SK-N-SH treated with all-trans-retinoic acid at 6 μM for 48 hours (cell line): ENCODE measurements at regions not wholly inside any gene's neighbourhood (a gene's known extent, or its start where the extent isn't known, plus 50 kb on each side); places are given as distances from the start of the nearest gene placed in this dataset.
"Not testable (repeated sequence)": the region's sequence is repeated elsewhere in the genome, so short reads cannot be mapped to it uniquely, and the experiment has no call there.

Source experiments
- ATAC-seq: fragments of 200-7000 bp; cut with Tn5 transposase; 3 replicates; pipeline ENCODE4 v1.9.1; 2020; ENCODE audit warnings: mild to moderate bottlenecking, moderate library complexity
- ARNTL ChIP-seq: fragments of 450-650 bp; formaldehyde crosslinking; IDR thresholded peaks from 2 replicates; pipeline ENCODE4 v1.5.0; 2020; ENCODE audit warnings: low read depth, mild to moderate bottlenecking, moderate library complexity, borderline replicate concordance
- CREB5 ChIP-seq: fragments of 250-450 bp; sonication (Bioruptor Pico); IDR thresholded peaks from 2 replicates; pipeline ENCODE4 v1.5.1; 2020; ENCODE audit warnings: low read depth, mild to moderate bottlenecking, moderate library complexity
- ISL1 ChIP-seq: fragments of 250-450 bp; sonication (Bioruptor Pico); IDR thresholded peaks from 2 replicates; pipeline ENCODE4 v2.1.2; 2022; ENCODE audit warnings: mild to moderate bottlenecking, moderate library complexity
- OSR1 ChIP-seq: fragments of 250-450 bp; sonication (Bioruptor Pico); IDR thresholded peaks from 2 replicates; pipeline ENCODE4 v1.8.0; 2022; ENCODE audit warnings: moderate library complexity, mild to moderate bottlenecking, inconsistent platforms
- POU6F1 ChIP-seq: fragments of 250-450 bp; sonication (Bioruptor Pico); IDR thresholded peaks from 2 replicates; pipeline ENCODE4 v1.8.0; 2021; ENCODE audit warnings: low read depth, mild to moderate bottlenecking, moderate library complexity, borderline replicate concordance
- PPARA ChIP-seq: fragments of 250-450 bp; sonication (Bioruptor Pico); IDR thresholded peaks from 2 replicates; pipeline ENCODE4 v1.5.0; 2020; ENCODE audit warnings: mild to moderate bottlenecking, borderline replicate concordance
- RARB ChIP-seq: fragments of 250-450 bp; sonication (Bioruptor Pico); IDR thresholded peaks from 2 replicates; pipeline ENCODE4 v1.8.0; 2021; ENCODE audit warnings: mild to moderate bottlenecking, moderate library complexity
- SNAI2 ChIP-seq: fragments of 250-450 bp; sonication (Bioruptor Pico); IDR thresholded peaks from 2 replicates; pipeline ENCODE4 v1.5.0; 2020; ENCODE audit warnings: mild to moderate bottlenecking, moderate library complexity
- TOX ChIP-seq: fragments of 250-450 bp; sonication (Bioruptor Pico); IDR thresholded peaks from 2 replicates; pipeline ENCODE4 v1.8.0; 2021; ENCODE audit warnings: mild to moderate bottlenecking, moderate library complexity, borderline replicate concordance
- TSHZ2 ChIP-seq: fragments of 250-450 bp; sonication (Bioruptor Pico); IDR thresholded peaks from 2 replicates; pipeline ENCODE4 v1.5.0; 2020; ENCODE audit warnings: mild to moderate bottlenecking, moderate library complexity
- ZC3H10 ChIP-seq: fragments of 250-450 bp; sonication (Bioruptor Pico); IDR thresholded peaks from 2 replicates; pipeline ENCODE4 v1.5.1; 2021; ENCODE audit warnings: mild to moderate bottlenecking, moderate library complexity
- ZFP3 ChIP-seq: fragments of 250-450 bp; sonication (Bioruptor Pico); IDR thresholded peaks from 2 replicates; pipeline ENCODE4 v1.5.0; 2020; ENCODE audit warnings: mild to moderate bottlenecking, moderate library complexity
- ZFP30 ChIP-seq: fragments of 450-650 bp; formaldehyde crosslinking; IDR thresholded peaks from 2 replicates; pipeline ENCODE4 v1.5.0; 2022; ENCODE audit warnings: mild to moderate bottlenecking, moderate library complexity
- ZNF565 ChIP-seq: fragments of 450-650 bp; formaldehyde crosslinking; conservative IDR thresholded peaks from 2 replicates; pipeline ENCODE4 v1.5.0; 2020; ENCODE audit warnings: low read depth, mild to moderate bottlenecking, moderate library complexity
- ZNF70 ChIP-seq: fragments of 450-650 bp; formaldehyde crosslinking; IDR thresholded peaks from 2 replicates; pipeline ENCODE4 v1.5.0; 2020; ENCODE audit warnings: mild to moderate bottlenecking, moderate library complexity
- ZNF8 ChIP-seq: fragments of 450-650 bp; formaldehyde crosslinking; IDR thresholded peaks from 2 replicates; pipeline ENCODE4 v1.5.0; 2020; ENCODE audit warnings: mild to moderate bottlenecking, moderate library complexity
- TF ChIP-seq, protein P1 (sequence below): fragments of 250-450 bp; sonication (Bioruptor Pico); IDR thresholded peaks from 2 replicates; pipeline ENCODE4 v1.8.0; 2020; ENCODE audit warnings: mild to moderate bottlenecking, moderate library complexity, borderline replicate concordance

DNA sequence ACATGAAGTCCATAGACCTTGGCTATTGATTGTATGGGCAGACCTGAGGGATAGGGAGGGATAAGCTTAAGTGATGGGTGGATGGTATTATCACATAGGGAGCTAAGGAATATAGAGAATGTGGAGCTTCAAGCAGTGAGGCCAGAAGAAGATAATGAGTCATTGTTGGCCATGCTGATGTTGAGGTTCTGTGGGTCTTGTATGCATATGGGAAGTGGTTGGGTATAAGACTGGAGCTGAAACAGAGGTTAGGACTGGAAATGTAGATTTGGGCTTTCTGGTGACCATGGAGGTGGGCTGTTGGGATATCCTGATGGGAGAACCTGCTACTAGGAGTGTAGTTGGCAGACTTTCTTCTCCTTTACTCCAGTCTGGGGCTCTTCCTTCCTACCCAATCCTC is 73.7 kb upstream of the TSC22D1 start:
- no peak for ATAC-seq
- TF ChIP-seq POU6F1 (no peak), ZFP30 (CRISPR knock-in tag) (no peak), ZNF70 (CRISPR knock-in tag) (no peak), PPARA (no peak), TSHZ2 (CRISPR knock-in tag) (no peak)
- TF ChIP-seq, protein P1, sequence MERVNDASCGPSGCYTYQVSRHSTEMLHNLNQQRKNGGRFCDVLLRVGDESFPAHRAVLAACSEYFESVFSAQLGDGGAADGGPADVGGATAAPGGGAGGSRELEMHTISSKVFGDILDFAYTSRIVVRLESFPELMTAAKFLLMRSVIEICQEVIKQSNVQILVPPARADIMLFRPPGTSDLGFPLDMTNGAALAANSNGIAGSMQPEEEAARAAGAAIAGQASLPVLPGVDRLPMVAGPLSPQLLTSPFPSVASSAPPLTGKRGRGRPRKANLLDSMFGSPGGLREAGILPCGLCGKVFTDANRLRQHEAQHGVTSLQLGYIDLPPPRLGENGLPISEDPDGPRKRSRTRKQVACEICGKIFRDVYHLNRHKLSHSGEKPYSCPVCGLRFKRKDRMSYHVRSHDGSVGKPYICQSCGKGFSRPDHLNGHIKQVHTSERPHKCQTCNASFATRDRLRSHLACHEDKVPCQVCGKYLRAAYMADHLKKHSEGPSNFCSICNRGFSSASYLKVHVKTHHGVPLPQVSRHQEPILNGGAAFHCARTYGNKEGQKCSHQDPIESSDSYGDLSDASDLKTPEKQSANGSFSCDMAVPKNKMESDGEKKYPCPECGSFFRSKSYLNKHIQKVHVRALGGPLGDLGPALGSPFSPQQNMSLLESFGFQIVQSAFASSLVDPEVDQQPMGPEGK (CRISPR knock-in tag), result no peak

DNA sequence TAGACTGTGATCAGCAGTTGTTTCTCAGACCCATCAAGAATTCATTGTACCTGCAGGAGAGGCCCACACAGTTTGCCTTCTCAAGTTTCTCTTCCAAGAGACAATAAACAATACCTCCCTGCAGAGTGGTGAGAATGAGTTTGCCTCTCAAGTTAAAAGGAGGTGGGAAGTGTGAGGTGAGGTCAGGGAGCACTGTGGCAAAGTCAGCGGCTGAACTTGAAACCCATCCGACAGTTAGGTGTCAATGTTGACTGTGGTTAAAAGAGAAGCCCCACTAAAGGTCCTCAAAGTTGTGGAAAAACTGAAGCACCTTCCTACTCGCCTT is 72.9 kb upstream of the TSC22D1 start:
- no peak for TF ChIP-seq RARB (CRISPR knock-in tag)
- TF ChIP-seq ZC3H10, result no peak
- no peak for TF ChIP-seq SNAI2 (CRISPR knock-in tag)
- ATAC-seq, result no peak

DNA sequence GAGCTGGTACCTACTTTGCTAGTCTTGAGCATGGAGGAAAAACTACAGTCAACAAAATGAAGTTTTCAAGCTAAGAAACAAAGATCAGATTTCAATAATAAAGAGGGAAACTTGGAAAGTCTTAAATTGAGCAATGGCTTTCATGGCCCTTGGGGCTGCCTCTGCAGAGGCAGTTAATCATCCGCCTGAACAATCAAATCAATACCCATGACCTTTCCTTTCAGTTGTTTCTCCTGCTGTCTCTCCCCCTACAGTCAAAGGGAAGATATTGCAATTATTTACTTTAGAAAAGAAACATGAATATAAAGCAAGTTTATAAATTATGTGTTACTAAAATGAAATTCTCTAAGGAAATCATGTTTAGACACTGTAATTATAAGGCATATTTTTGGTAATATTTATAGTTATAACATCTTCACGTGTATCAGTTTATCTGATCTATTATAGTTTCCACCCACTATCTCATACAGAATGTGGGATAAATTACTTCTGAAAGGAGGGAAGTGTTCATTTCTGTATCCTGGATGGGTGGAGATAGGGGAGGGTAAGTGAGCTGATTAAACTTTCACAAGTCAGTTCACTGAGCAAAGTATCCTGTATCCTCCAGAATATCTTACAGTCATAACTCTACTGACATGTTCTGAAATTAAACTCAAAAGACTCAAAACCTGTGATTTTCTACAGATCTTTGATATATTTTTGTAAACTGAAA is 72.4 kb upstream of the TSC22D1 start:
- ATAC-seq, result no peak
- TF ChIP-seq RARB (CRISPR knock-in tag), result no peak
- TF ChIP-seq ZNF8 (CRISPR knock-in tag), result no peak
- TF ChIP-seq TSHZ2 (CRISPR knock-in tag), result no peak
- no peak for TF ChIP-seq ISL1 (CRISPR knock-in tag)
- TF ChIP-seq, all 23 proteins: peak for 0

DNA sequence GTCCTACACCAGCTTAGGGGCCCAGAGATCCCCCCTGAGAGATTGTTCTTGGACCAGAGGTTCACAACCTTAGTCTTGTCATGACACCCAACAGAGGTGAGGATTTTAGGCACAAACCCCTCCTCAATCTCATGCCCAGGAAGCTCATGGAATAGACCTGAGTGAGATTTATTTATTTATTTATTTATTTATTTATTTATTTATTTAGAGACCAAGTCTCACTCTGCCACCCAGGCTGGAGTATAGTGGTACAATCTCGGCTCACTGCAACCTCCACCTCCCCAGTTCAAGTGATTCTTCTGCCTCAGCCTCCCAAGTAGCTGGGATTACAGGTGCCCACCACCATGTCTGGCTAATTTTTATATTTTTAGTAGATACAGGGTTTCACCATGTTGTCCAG is 71.4 kb upstream of the TSC22D1 start:
- not testable (repeated sequence) for ATAC-seq

DNA sequence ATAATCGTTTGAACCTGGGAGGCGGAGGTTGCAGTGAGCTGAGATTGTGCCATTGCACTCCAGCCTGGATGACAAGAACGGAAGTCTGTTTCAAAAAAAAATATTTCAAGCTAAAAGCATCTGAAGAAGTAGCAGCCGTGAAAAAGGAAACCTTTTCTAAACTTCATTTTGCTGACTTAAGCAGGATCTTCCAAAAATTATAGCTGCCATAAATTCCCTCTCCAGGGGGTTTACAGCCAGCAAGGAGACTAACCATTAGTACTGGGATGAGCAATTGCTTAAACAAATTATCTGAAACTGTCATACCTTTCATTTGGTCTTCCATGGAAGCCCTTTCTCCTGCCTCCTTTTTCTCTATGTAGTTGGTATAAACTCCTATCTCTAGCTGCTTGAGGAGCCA is 69.9 kb upstream of the TSC22D1 start:
- ATAC-seq, result no peak
- TF ChIP-seq OSR1 (CRISPR knock-in tag) (no peak), CREB5 (CRISPR knock-in tag) (no peak)

DNA sequence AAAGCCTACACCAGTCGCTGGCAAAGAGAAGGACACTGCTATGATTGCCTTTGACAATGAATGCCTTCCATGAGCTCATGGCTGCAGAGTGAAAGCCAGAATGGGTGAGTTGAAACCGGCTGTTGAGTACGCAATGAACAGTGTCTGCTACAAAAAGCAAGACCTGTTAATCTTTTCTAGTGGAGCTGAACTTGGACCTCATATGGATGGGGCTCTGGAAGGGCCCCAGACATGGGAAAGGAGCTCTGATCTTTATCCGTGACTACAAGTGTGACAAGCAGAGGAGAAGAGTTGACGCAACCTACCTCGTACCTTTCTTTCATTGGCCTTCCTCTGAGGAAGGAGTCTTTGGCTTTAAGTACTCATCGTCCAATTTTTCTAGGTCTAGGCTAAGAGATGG is 67.1 kb upstream of the TSC22D1 start:
- ATAC-seq, result no peak
- TF ChIP-seq CREB5 (CRISPR knock-in tag) (no peak), TOX (CRISPR knock-in tag) (no peak), ZC3H10 (no peak), ZFP30 (CRISPR knock-in tag) (no peak), ARNTL (CRISPR knock-in tag) (no peak), POU6F1 (no peak), ZFP3 (CRISPR knock-in tag) (no peak), ZNF565 (CRISPR knock-in tag) (no peak), ZNF8 (CRISPR knock-in tag) (no peak)
